IMR-90 (cell line): ENCODE measurements at regions not wholly inside any gene's neighbourhood (a gene's known extent, or its start where the extent isn't known, plus 50 kb on each side); places are given as distances from the start of the nearest gene placed in this dataset.

ENCODE experiments used
- ATAC-seq: fragments of 200-7000 bp; cut with Tn5 transposase; 2 replicates; pipeline ENCODE4 v1.9.1; 2020; ENCODE audit warnings: low read depth, mild to moderate bottlenecking, moderate library complexity
- BruUV-seq: library from RNA; stranded (reverse); fragments of 400-500 nt; replicated peaks from 2 replicates; lab custom pipeline; 2021; lab: Mats Ljungman, UMichigan
- CTCF ChIA-PET: fragments of 300-600 bp; formaldehyde crosslinking; extraction: SDS; loops from one replicate; lab custom pipeline; 2021; ENCODE audit warnings: antibody characterized with exemption; lab: Yijun Ruan, JAX
- POLR2A ChIA-PET: fragments of 300-600 bp; sonication (Branson Sonifier 250); formaldehyde crosslinking; loops from one replicate; lab custom pipeline; 2022; ENCODE audit warnings: antibody characterized with exemption; ENCODE audit not compliant: unreplicated experiment; lab: Charles Lee
- DNase-seq: peaks from one replicate; pipeline ENCODE4 v3.0.0; 2013
- H2AFZ ChIP-seq: replicated peaks from 2 replicates; pipeline ENCODE3; 2013; ENCODE audit warnings: low read length, mild to moderate bottlenecking; ENCODE audit not compliant: poor library complexity
- H2AK5ac ChIP-seq: 2 replicates; pipeline ENCODE4 v1.6.1; 2013; ENCODE audit warnings: low read depth, low read length, inconsistent platforms
- H2AK9ac ChIP-seq: replicated peaks from 2 replicates; pipeline ENCODE3; 2013; ENCODE audit warnings: mild to moderate bottlenecking, low read depth, low read length, moderate library complexity; ENCODE audit not compliant: poor library complexity
- H2BK120ac ChIP-seq: 2 replicates; pipeline ENCODE4 v1.6.1; 2013; ENCODE audit warnings: low read depth, low read length, inconsistent platforms
- H2BK15ac ChIP-seq: 3 replicates; pipeline ENCODE4 v1.6.1; 2013; ENCODE audit warnings: low read depth, low read length, inconsistent platforms
- H2BK20ac ChIP-seq: 2 replicates; pipeline ENCODE4 v1.6.1; 2013; ENCODE audit warnings: low read depth, mild to moderate bottlenecking, inconsistent platforms, low read length, moderate library complexity
- H2BK5ac ChIP-seq: 2 replicates; pipeline ENCODE4 v1.6.1; 2013; ENCODE audit warnings: mild to moderate bottlenecking, low read depth, low read length, inconsistent platforms; ENCODE audit not compliant: poor library complexity, severe bottlenecking
- H3K14ac ChIP-seq: replicated peaks from 2 replicates; pipeline ENCODE4 v1.6.1; 2013; ENCODE audit warnings: low read depth, low read length, inconsistent platforms
- H3K18ac ChIP-seq: 2 replicates; pipeline ENCODE4 v1.6.1; 2013; ENCODE audit warnings: low read depth, low read length, control low read depth
- H3K23ac ChIP-seq: 2 replicates; pipeline ENCODE4 v1.6.1; 2013; ENCODE audit warnings: low read depth, low read length, inconsistent platforms
- H3K27ac ChIP-seq: 2 replicates; pipeline ENCODE4 v1.5.1; 2013; ENCODE audit warnings: mild to moderate bottlenecking, control low read depth, low read length; ENCODE audit not compliant: insufficient read depth
- H3K27me3 ChIP-seq: 2 replicates; pipeline ENCODE4 v1.6.1; 2013; ENCODE audit warnings: low read length; ENCODE audit not compliant: control insufficient read depth, insufficient read depth
- H3K36me3 ChIP-seq: 2 replicates; pipeline ENCODE4 v1.6.1; 2013; ENCODE audit warnings: low read length, mixed read lengths; ENCODE audit not compliant: control insufficient read depth, insufficient read depth
- H3K4ac ChIP-seq: 2 replicates; pipeline ENCODE4 v1.6.1; 2013; ENCODE audit warnings: low read depth, low read length, inconsistent platforms
- H3K4me1 ChIP-seq: 2 replicates; pipeline ENCODE4 v1.6.1; 2013; ENCODE audit warnings: low read length, mixed read lengths; ENCODE audit not compliant: control insufficient read depth, insufficient read depth
- H3K4me2 ChIP-seq: 2 replicates; pipeline ENCODE4 v1.6.1; 2013; ENCODE audit warnings: low read depth, mild to moderate bottlenecking, control low read depth, low read length, moderate library complexity
- H3K4me3 ChIP-seq: 2 replicates; pipeline ENCODE4 v1.5.1; 2013; ENCODE audit warnings: low read depth, mild to moderate bottlenecking, control low read depth, low read length, moderate library complexity; ENCODE audit not compliant: insufficient read depth
- H3K56ac ChIP-seq: 2 replicates; pipeline ENCODE4 v1.6.1; 2013; ENCODE audit warnings: low read length, inconsistent platforms; ENCODE audit not compliant: insufficient read depth; ENCODE audit errors: extremely low read depth
- H3K79me1 ChIP-seq, 2 experiments: 2 replicates each; pipeline ENCODE4 v1.6.1; 2013; ENCODE audit warnings: low read length in 2 of 2, inconsistent platforms in 1 of 2, low read depth in 1 of 2
- H3K9ac ChIP-seq: 2 replicates; pipeline ENCODE4 v1.6.1; 2013; ENCODE audit warnings: low read depth, low read length, control low read depth
- H3K9me1 ChIP-seq: 2 replicates; pipeline ENCODE4 v1.6.1; 2013; ENCODE audit warnings: low read length, inconsistent platforms; ENCODE audit not compliant: insufficient read depth
- H3K9me3 ChIP-seq: 2 replicates; pipeline ENCODE4 v1.6.1; 2013; ENCODE audit warnings: low read length; ENCODE audit not compliant: control insufficient read depth, insufficient read depth
- H4K20me1 ChIP-seq: 2 replicates; pipeline ENCODE4 v1.6.1; 2013; ENCODE audit warnings: low read length, inconsistent platforms; ENCODE audit not compliant: insufficient read depth
- H4K5ac ChIP-seq: 2 replicates; pipeline ENCODE4 v1.6.1; 2013; ENCODE audit warnings: mild to moderate bottlenecking, low read depth, low read length, control low read depth
- H4K8ac ChIP-seq, 2 experiments: 2 replicates each; pipeline ENCODE4 v1.6.1; 2013; ENCODE audit warnings: low read depth in 2 of 2, low read length in 2 of 2, control low read depth in 1 of 2, inconsistent platforms in 1 of 2
- H4K91ac ChIP-seq: 2 replicates; pipeline ENCODE4 v1.6.1; 2013; ENCODE audit warnings: low read depth, low read length, inconsistent platforms; ENCODE audit not compliant: insufficient read depth
- BHLHE40 ChIP-seq: fragments of 150-350 bp; IDR thresholded peaks from 2 replicates; pipeline ENCODE4 v1.6.1; 2016; ENCODE audit warnings: mild to moderate bottlenecking, low read depth, low read length
- CEBPB ChIP-seq: IDR thresholded peaks from 2 replicates; pipeline ENCODE4 v1.6.1; 2012; ENCODE audit warnings: low read depth, low read length, improper control_type of control experiment
- CHD1 ChIP-seq: IDR thresholded peaks from 2 replicates; pipeline ENCODE4 v1.6.1; 2012; ENCODE audit warnings: low read depth, low read length, improper control_type of control experiment
- CTCF ChIP-seq: conservative IDR thresholded peaks from 2 replicates; pipeline ENCODE4 v1.5.1; 2012; ENCODE audit warnings: mild to moderate bottlenecking, low read depth, low read length, improper control_type of control experiment
- ELK1 ChIP-seq: fragments of 150-350 bp; IDR thresholded peaks from 2 replicates; pipeline ENCODE4 v1.6.1; 2016; ENCODE audit warnings: low read depth, mild to moderate bottlenecking, low read length, moderate library complexity, borderline replicate concordance
- FOS ChIP-seq: fragments of 150-350 bp; IDR thresholded peaks from 2 replicates; pipeline ENCODE4 v1.6.1; 2016; ENCODE audit warnings: low read depth, low read length
- MAFK ChIP-seq: IDR thresholded peaks from 2 replicates; pipeline ENCODE4 v1.6.1; 2012; ENCODE audit warnings: low read depth, low read length, improper control_type of control experiment
- MXI1 ChIP-seq: IDR thresholded peaks from 2 replicates; pipeline ENCODE4 v1.6.1; 2012; ENCODE audit warnings: low read depth, mild to moderate bottlenecking, low read length, moderate library complexity, borderline replicate concordance
- NFE2L2 ChIP-seq: fragments of 150-350 bp; IDR thresholded peaks from 2 replicates; pipeline ENCODE4 v1.6.1; 2016; ENCODE audit warnings: low read depth, mild to moderate bottlenecking, low read length
- POLR2A ChIP-seq: IDR thresholded peaks from 2 replicates; pipeline ENCODE4 v1.6.1; 2012; ENCODE audit warnings: mild to moderate bottlenecking, low read depth, low read length
- RAD21 ChIP-seq: IDR thresholded peaks from 2 replicates; pipeline ENCODE4 v1.6.1; 2012; ENCODE audit warnings: low read length, improper control_type of control experiment
- RCOR1 ChIP-seq: IDR thresholded peaks from 2 replicates; pipeline ENCODE4 v1.6.1; 2012; ENCODE audit warnings: mild to moderate bottlenecking, low read length, improper control_type of control experiment; ENCODE audit not compliant: insufficient replicate concordance
- RFX5 ChIP-seq: IDR thresholded peaks from 2 replicates; pipeline ENCODE4 v1.8.0; 2012; ENCODE audit warnings: low read depth, mild to moderate bottlenecking, low read length, moderate library complexity
- USF2 ChIP-seq: fragments of 150-350 bp; IDR thresholded peaks from 2 replicates; pipeline ENCODE4 v1.6.1; 2017; ENCODE audit warnings: mild to moderate bottlenecking, antibody characterized with exemption, low read length, low read depth
- WGBS, 2 experiments: methylation state at CpG; one replicate each; pipeline versions ENCODE4 v1.1.5 to v1.1.7; 2013; ENCODE audit warnings: missing lambda C conversion rate in 2 of 2; ENCODE audit not compliant: insufficient read length in 1 of 2; ENCODE audit errors: extremely low coverage in 2 of 2; 5-methylcytosine and 5-hydroxymethylcytosine counted together
- dilution Hi-C: fragments of 300-500 bp; cut with HindIII; formaldehyde crosslinking; loops from one replicate; pipeline ENCODE4 v1.14.3; 2018; ENCODE audit warnings: low sequenced_read_pairs; ENCODE audit not compliant: unreplicated experiment
- in situ Hi-C: fragments of 300-500 bp; cut with MboI; formaldehyde crosslinking; loops from 3 replicates; pipeline ENCODE4 v1.14.3; 2019; ENCODE audit warnings: low sequenced_read_pairs, inconsistent platforms, mixed read lengths
- intact Hi-C: fragments of 100-400 bp; cut with micrococcal nuclease; formaldehyde crosslinking; loops from 2 replicates; pipeline ENCODE4 v1.10.0; 2022

- CTCF ChIA-PET, result interaction anchor here (0.7 kb wide), 1 partner anchor 980 kb away, joined by 4 read pairs; no protein-coding TSS in a partner anchor
Measured at GRCh38 chr2:176768185-176768584, 444.4 kb upstream of the HNRNPA3 start.

More at GRCh38 chr2:176768185-176768584, 444.4 kb upstream of the HNRNPA3 start:
- Histone ChIP-seq H3K27me3 (no peaks in the 10 kb centered on the region), H3K9me1 (no peaks in the 10 kb centered on the region), H3K4me3 (no peak overlapping the region), H3K4me2 (no peak overlapping the region), H3K27ac (no peak overlapping the region), H3K23ac (no peak overlapping the region), H3K4me1 (no peaks in the 10 kb centered on the region), H4K20me1 (no peaks in the 10 kb centered on the region), H2BK120ac (no peak overlapping the region), H2AK5ac (no peak overlapping the region), H4K8ac (no peak overlapping the region), H3K4ac (no peak overlapping the region), H3K56ac (no peak overlapping the region), H3K14ac (no peak overlapping the region), H3K9ac (no peak overlapping the region), H2BK15ac (no peak overlapping the region), H4K5ac (no peak overlapping the region), H2BK20ac (no peak overlapping the region), H3K79me1 (no peaks in the 10 kb centered on the region), H3K36me3 (no peaks in the 10 kb centered on the region), H3K18ac (no peak overlapping the region), H4K91ac (no peak overlapping the region), H3K9me3 (no peaks in the 10 kb centered on the region), H2AFZ (no peak overlapping the region), H2AK9ac (no peak overlapping the region), H2BK5ac (no peak overlapping the region)
- no TSS peak for BruUV-seq
- TF ChIP-seq RCOR1, result no peak
- no peak for TF ChIP-seq RAD21
- TF ChIP-seq MXI1, result no peak
- no peak for TF ChIP-seq NFE2L2
- no peak for TF ChIP-seq MAFK
- no peak for TF ChIP-seq ELK1
- TF ChIP-seq USF2, result no peak
- TF ChIP-seq POLR2A, result no peak
- no peak for TF ChIP-seq RFX5
- no peak for TF ChIP-seq FOS
- TF ChIP-seq BHLHE40, result no peak
- no peak for TF ChIP-seq CTCF
- TF ChIP-seq CHD1, result no peak
- TF ChIP-seq CEBPB, result no peak
- in situ Hi-C loops (no loop called here), intact Hi-C loops (no loop called here), dilution Hi-C loops (no loop called here)
- ATAC-seq, result no peak
- DNase-seq, result no peak
- WGBS, 2 experiments, result no CpG with 5 or more reads among the region's 1 CpG
- POLR2A ChIA-PET, result no interaction called here
